ENCODE measurements at regions not wholly inside any gene's neighbourhood (a gene's known extent, or its start where the extent isn't known, plus 50 kb on each side); places are given as distances from the start of the nearest gene placed in this dataset.
A peak's percentile ranks its signal among the peaks of the same experiment; 100 is the strongest.

DNA sequence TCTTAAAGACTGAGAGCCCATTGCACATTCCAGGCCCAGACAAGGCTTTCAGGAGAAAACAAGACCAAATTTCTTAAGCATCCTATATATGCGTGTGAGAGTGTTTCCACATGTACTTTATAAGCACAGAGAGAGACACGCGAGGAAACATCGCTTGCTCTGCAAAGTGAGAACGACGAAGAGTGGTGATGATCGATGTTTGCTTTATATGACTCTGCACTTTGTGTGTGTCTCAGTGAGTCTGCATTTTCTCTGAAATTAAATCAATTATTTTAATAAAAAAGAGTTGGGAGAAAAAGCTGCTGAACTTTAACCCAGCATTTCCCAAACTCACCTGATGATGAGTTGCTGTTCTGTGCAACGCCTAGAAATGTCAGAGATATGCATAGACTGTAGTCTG, 61.7 kb upstream of the ZMIZ1 start:
- H3K27ac ChIP-seq, result no peak overlapping the region
- H3K36me3 ChIP-seq, result no peaks in the 10 kb centered on the region
- DNase-seq (ENCODE audit: low spot score in 2 of 2), result no peak
- H3K27me3 ChIP-seq, result no peaks in the 10 kb centered on the region
- 90% methylated on average over 8 of the region's 8 CpGs for WGBS
- no peaks in the 10 kb centered on the region for H3K9me3 ChIP-seq
- no peak overlapping the region for H3K4me3 ChIP-seq
- TF ChIP-seq, protein P1, sequence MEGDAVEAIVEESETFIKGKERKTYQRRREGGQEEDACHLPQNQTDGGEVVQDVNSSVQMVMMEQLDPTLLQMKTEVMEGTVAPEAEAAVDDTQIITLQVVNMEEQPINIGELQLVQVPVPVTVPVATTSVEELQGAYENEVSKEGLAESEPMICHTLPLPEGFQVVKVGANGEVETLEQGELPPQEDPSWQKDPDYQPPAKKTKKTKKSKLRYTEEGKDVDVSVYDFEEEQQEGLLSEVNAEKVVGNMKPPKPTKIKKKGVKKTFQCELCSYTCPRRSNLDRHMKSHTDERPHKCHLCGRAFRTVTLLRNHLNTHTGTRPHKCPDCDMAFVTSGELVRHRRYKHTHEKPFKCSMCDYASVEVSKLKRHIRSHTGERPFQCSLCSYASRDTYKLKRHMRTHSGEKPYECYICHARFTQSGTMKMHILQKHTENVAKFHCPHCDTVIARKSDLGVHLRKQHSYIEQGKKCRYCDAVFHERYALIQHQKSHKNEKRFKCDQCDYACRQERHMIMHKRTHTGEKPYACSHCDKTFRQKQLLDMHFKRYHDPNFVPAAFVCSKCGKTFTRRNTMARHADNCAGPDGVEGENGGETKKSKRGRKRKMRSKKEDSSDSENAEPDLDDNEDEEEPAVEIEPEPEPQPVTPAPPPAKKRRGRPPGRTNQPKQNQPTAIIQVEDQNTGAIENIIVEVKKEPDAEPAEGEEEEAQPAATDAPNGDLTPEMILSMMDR (IDR thresholded peaks at IDR 0.05), result no peak
- TF ChIP-seq EP300 (IDR thresholded peaks at IDR 0.05), result no peak
- no peak for TF ChIP-seq POLR2AphosphoS5 (IDR thresholded peaks at IDR 0.05)
- TF ChIP-seq POLR2A (IDR thresholded peaks at IDR 0.05), result no peak
- H3K4me1 ChIP-seq, result peaks cover 10% of the 10 kb centered on the region

DNA sequence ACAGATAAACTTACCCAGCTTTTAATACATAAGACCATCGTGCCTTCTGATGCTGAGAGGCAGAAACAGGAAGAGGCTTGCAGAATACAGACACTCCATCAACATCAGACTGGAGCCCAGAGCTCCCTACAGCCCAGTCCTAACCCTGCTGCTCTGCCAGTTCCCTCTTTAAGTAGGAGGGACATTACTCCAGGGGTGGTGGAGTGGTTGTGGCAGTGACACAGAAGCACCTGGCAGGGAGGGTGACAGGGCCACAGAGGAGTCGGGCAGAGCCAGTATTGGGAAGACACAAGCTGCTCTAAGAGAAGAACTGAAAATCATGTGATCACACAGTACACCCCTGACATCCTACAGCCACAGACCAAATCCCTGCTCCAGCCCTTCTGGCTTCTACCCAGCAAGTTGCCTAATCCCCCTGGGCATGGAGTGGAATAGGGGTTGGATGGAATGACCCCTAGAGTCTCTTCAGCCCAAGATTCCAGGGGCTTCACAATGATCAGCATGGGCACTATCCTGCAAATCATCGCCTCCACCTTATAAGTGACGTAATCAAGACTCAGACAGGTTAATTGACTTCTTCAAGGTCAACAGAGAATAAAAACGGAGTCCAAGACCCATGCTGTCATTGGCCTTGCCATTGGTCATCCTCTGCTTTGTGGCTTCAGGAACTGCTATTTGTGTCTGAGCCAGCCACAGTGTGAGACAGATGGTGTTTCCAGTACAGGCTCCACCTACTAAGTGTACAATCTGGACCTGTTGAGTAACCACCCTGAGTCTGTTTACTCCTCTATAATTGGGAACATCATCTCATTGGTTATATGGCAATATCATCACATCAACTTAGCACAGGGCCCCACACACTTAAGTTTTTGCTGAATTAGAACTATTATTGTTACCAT, 61.1 kb upstream of the ZMIZ1 start:
- no peak overlapping the region for H3K4me3 ChIP-seq
- no peaks in the 10 kb centered on the region for H3K27me3 ChIP-seq
- H3K4me1 ChIP-seq, result peaks cover 10% of the 10 kb centered on the region
- peak in 1 of 2 donors; percentile 84 for DNase-seq (ENCODE audit: low spot score in 2 of 2)
- no peaks in the 10 kb centered on the region for H3K36me3 ChIP-seq
- no peak overlapping the region for H3K27ac ChIP-seq
- 74% methylated on average over 5 of the region's 5 CpGs for WGBS
- no peak for TF ChIP-seq POLR2AphosphoS5 (IDR thresholded peaks at IDR 0.05)
- no peak for TF ChIP-seq EP300 (IDR thresholded peaks at IDR 0.05)
- no peak for TF ChIP-seq POLR2A (IDR thresholded peaks at IDR 0.05)
- TF ChIP-seq, protein P1 (IDR thresholded peaks at IDR 0.05), result no peak
- no peaks in the 10 kb centered on the region for H3K9me3 ChIP-seq

DNA sequence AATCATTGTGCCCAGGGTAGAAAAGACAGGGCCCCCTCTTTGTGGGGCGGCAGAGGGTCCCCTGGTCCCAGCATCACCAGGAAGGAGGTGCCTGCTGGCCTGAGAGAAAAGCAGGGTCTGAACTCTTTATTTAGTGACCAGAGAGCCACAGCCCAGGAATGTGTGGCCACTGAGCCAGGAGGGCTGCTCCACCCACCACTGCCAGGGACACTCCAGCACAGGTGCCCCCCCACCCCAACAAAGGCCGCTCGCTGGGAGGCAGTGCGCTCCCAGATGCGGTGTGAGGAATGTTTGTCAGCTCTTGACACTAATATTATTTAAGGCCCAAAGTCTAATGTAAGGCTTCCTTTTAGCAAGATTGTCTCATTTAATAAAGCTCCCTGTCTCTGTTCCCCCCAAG, 59.6 kb upstream of the ZMIZ1 start:
- no peaks in the 10 kb centered on the region for H3K27me3 ChIP-seq
- WGBS, result 92% methylated on average over 5 of the region's 5 CpGs
- H3K36me3 ChIP-seq, result no peaks in the 10 kb centered on the region
- H3K4me1 ChIP-seq, result peaks cover 10% of the 10 kb centered on the region
- no peaks in the 10 kb centered on the region for H3K9me3 ChIP-seq
- H3K4me3 ChIP-seq, result no peak overlapping the region
- H3K27ac ChIP-seq, result no peak overlapping the region
- TF ChIP-seq POLR2AphosphoS5 (IDR thresholded peaks at IDR 0.05) (no peak), POLR2A (IDR thresholded peaks at IDR 0.05) (no peak), EP300 (IDR thresholded peaks at IDR 0.05) (no peak)
- TF ChIP-seq, protein P1 (IDR thresholded peaks at IDR 0.05), result no peak
- DNase-seq (ENCODE audit: low spot score in 2 of 2), result no peak

DNA sequence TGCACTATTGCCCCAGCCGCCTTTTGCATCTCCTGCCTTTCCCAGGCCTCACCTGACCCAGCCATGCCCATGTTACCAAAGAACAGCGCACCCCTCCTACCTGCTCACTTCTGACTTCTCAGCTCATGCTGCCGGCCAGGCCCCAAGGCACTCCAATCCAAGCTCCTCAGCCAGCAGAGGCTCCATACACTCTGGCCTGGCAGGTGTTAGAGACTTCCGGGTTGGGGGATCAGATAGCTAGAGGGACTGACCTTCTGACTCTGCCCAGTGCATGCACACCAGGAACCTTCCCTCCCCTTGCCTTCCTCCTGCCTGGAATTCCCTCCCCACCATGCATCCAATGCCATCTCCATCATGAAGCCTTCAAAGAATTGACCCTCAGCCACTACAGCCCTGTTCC, 56.2 kb upstream of the ZMIZ1 start:
- H3K4me3 ChIP-seq, result no peak overlapping the region
- H3K27ac ChIP-seq, result no peak overlapping the region
- WGBS, result 93% methylated on average over 4 of the region's 4 CpGs
- DNase-seq (ENCODE audit: low spot score in 2 of 2), result no peak
- no peaks in the 10 kb centered on the region for H3K9me3 ChIP-seq
- no peaks in the 10 kb centered on the region for H3K27me3 ChIP-seq
- H3K4me1 ChIP-seq, result peaks cover 6% of the 10 kb centered on the region
- H3K36me3 ChIP-seq, result no peaks in the 10 kb centered on the region
- TF ChIP-seq EP300 (IDR thresholded peaks at IDR 0.05) (no peak), POLR2A (IDR thresholded peaks at IDR 0.05) (no peak), POLR2AphosphoS5 (IDR thresholded peaks at IDR 0.05) (no peak)
- TF ChIP-seq, protein P1 (IDR thresholded peaks at IDR 0.05), result no peak

DNA sequence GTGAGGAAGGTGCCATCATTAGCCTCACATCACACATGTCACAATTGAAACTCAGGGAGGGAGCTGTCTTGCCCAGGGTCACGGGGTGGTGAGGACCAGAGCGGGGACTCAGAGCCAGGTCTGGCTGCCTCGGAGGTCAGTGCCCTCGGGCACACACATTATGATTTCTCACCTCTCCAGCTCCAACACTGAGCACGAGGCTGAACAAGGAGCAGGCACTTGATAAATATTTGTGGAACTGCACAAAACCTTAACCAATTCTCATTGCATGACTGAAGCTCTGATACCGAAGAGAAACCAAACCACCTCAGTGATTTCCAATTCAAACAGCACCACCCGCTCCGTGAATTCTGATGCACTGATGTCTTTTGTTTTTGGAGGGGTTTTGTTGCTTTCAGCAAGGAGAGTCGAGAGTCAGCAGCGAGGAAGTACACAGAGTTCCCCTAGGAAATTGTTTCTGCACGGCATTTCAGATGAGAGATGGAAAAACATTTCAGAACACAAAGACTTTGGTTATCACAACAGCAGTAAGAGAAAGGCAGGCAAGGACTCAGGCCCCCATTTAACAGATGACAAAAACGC, 55.3 kb upstream of the ZMIZ1 start:
- WGBS, result 92% methylated on average over 12 of the region's 12 CpGs
- TF ChIP-seq POLR2A (IDR thresholded peaks at IDR 0.05) (no peak), POLR2AphosphoS5 (IDR thresholded peaks at IDR 0.05) (no peak), EP300 (IDR thresholded peaks at IDR 0.05) (no peak)
- TF ChIP-seq, protein P1 (IDR thresholded peaks at IDR 0.05), result no peak
- no peaks in the 10 kb centered on the region for H3K9me3 ChIP-seq
- no peak for DNase-seq (ENCODE audit: low spot score in 2 of 2)
- no peaks in the 10 kb centered on the region for H3K27me3 ChIP-seq
- no peak overlapping the region for H3K27ac ChIP-seq
- no peaks in the 10 kb centered on the region for H3K36me3 ChIP-seq
- H3K4me3 ChIP-seq, result no peak overlapping the region
- H3K4me1 ChIP-seq, result peaks cover 6% of the 10 kb centered on the region

Measured in suprapubic skin (tissue), 4 donors.